ENCODE measurements at regions not wholly inside any gene's neighbourhood (a gene's known extent, or its start where the extent isn't known, plus 50 kb on each side); places are given as distances from the start of the nearest gene placed in this dataset.
A peak's percentile ranks its signal among the peaks of the same experiment; 100 is the strongest.

DNA sequence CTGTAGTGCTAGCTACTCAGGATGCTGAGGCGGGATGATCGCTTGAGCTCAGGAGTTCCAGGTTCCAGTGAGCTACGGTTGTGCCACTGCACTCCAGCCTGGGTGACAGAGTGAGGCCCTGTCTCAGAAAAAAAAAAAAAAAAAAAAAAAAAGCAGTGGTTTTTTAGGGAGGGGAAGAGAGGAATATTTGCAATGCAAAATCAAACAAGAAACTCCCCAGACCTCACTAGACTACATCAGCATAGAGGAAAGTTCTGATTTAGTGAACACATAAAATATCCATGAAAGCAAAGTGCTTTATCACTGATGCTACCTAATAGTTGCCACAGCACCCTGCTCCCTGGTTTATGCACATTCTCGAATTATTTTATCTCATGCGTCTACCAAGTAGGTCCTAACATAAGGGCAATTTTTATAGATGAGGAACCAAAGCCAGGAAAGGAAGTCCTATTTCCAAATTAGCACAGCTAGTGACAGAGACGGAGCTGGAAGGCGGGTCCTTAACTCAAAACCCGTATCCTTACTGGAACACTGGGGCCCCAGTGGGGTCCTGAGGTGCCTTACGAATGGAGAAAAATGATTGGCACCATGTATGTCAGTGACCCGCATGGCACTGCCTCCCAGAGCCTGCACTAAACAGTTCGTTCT is 50.7 kb upstream of the GPR157 start:
- DNase-seq (ENCODE audit: low spot score) = no peak

DNA sequence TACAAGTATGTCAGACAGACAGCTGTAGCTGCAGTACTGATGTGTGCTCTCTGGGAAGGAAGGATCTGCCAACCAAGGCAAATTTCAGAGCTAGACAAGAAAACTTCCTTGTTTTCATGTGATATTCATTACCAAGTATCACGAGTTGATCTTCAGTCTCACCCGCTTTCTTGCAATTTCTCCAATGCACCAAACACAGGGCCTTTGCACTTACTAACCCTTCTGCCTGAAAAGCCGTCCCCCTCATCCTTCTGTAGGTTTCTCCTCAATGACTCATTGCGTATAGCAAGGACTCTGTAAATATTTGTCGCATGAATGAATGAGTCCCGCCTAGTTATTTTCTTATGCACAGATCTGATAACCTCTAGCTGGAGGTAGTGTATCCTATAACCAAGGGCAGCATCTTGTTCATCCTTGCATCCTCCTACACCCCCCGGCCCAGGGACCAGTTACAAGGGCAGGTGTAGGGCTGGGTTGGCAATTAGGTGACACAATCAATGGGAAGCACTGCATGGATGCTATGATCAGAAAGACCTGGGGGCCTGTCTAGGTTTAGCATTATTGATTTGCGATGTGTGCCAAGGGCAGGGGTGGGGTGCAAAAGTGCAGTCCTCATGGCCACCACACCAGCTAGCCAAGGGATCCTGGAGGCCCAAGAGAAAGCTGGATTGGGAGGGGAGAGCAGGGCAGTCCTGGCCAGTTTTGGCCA is 51.4 kb upstream of the GPR157 start:
- no peak for DNase-seq (ENCODE audit: low spot score)

DNA sequence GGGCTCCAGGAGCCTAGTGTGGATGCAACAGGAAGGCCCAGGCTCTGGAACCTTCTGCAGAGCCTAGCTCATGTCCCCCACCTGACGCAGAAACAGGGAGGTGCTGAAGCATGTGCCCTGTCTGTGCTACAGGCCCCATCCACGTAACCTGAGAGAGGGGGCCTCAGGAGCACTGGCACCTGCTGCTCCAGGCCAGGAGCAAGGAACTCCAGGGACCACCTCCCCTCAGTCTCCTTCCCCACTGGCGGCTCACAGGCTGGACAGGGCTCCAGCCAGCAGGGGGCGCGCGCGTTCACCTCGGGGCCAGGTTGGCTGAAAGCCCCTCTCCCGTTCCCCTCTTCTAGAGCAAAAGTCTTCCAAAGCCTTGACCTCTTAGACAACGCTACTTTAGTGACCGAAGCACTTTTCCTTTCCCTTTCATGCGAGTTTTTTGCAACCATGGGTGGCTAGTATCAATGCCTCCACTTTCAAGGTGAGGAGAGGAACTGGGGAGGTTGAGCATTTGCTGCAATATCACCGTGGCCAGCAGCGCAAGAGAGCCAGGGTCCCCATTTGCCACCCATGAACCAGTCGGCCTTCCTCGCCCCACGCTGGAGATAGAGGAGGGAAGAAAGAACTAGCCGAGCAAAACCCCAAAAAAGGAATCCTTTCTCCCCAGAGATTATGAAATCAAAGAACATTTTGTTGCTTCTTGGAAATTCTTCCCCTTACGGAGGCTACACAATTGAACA is 52.4 kb upstream of the GPR157 start:
- peak; percentile 92 for DNase-seq (ENCODE audit: low spot score)

DNA sequence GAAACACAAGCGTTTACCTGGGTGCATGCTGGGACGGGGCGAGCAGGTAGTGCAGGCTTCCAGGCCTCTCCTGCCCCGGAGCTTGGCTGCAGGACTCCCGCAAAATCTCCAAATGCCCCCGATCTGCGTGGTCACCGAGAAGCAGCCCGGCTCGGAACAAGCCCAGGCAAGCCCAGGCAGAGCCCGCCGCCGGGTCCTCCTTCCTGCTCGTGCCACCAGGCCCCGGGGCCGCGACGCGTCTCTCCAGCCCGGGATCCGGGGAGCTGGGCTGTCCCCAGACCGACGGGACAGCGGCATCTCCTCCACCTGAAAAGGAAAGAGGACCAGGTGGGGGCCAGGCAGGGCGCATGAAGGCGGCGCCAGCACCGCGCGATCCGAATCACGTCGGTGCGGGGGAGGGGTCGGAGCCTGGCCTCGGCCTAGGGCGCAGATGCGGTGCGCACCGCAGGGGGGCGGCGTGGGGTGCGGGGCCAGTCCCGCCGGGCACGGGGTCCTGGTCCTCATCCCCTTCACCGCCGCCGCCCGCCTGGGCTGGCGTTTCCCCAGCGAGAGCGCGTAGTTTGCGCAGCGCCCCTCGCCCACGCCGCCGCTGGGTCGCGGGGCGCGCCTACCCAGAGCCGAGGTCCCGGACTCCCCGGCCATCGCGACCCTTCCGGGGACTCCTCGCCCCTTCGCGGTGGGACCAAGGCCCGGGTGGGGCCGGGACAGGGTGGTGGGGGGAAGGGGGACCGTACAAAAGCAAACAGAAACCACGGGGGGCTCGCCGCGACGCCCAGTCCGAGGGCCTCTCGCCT is 52.4 kb upstream of the H6PD start:
- peak; percentile 79 for DNase-seq (ENCODE audit: low spot score)

DNA sequence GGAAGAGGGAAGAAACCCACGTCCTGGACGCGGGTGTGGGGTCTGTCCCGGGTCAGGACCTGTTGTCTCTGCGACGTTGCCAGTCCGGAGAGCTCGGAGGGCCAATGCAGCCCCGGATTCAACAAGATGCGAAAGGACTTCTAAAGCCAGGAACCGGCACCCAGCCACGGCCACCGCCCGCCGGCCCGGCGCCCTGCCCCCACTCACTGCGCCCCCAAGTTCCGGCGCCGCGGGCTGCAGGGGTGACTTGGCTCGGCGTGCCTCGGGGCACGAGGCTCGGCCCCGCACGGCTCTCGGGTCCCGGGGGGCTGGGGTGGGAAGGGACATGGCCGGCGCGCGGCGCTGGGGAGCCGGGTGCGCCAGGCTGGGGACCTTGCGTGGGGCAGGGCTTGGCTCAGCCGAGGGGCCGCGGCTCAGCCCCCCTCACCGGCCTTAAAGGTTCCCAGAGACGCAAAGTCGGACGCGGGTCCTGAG is 51.8 kb upstream of the H6PD start:
- DNase-seq (ENCODE audit: low spot score) = peak; percentile 71

DNA sequence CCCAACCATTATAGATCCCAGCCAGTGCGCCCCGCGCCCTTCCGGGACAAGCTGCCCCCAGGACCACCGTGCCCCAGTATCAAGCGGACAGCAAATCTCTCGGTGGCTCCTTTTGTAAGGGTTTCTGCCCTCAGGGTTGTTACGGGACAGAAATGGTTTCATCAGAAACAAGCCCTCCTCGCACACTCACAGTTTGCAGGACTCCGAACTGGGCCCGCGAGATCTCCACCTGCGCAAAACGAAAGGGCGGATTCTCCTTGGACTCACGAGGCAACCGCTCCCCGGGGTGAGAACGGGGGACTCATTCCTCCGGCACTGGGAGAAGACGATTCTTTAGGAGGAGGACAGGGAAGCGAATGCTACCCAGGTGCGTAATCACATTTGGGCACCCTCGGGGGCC is 51.1 kb upstream of the H6PD start:
- no peak for DNase-seq (ENCODE audit: low spot score)

DNA sequence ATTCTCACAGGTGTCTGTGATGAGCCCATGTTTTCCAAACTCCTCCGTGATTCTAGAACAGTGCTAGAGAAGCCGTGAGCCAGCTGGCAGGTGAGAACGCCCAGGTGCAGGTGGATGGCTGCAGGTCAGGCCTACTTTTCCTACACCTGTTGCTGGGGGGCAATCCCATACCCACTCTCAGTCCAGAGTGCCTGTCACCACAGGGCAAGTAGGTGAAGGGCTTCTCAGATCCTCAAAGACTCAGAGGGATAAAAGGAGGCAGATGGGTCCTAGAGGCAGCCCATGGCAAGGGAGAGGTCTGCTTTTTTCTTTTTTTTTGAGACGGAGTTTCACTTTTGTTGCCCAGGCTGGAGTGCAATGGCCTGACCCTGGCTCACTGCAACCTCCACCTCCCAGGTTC is 50.7 kb upstream of the H6PD start:
- peak; percentile 29 for DNase-seq (ENCODE audit: low spot score)

DNA sequence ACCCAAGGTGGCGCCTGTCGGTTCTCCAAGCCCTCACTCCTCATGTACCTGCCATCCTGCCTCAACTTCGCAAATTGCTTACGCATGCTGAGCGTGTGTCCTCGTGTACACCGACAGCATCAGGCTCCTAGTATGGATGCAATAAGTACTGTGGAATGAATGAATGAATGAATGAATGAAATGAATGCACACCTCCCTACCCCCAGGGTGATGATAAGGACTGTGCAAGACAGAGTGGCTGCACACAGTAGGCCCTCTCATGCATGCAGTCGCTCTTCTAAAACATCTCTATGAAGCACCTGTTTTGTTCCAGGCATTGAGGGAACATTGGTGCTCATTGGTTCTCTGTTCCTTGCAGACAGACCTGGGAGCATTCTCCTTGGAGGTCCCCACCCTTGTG is 49.8 kb upstream of the H6PD start:
- DNase-seq (ENCODE audit: low spot score) = no peak
